ENCODE measurements at regions not wholly inside any gene's neighbourhood (a gene's known extent, or its start where the extent isn't known, plus 50 kb on each side); places are given as distances from the start of the nearest gene placed in this dataset.

GRCh38 chr5:6081727-6082210 lies 296.6 kb downstream of the MED10 start:
- TF ChIP-seq CTCF (IDR thresholded peaks at IDR 0.05; ENCODE audit: poor library complexity, severe bottlenecking) (no peak), EP300 (conservative IDR thresholded peaks at IDR 0.05; ENCODE audit: poor library complexity, severe bottlenecking) (no peak), MXI1 (conservative IDR thresholded peaks at IDR 0.05; ENCODE audit: poor library complexity, severe bottlenecking) (no peak), SMC3 (conservative IDR thresholded peaks at IDR 0.05; ENCODE audit: poor library complexity) (no peak), EZH2 (IDR thresholded peaks at IDR 0.05; ENCODE audit: borderline replicate concordance, insufficient read depth, low read length, poor library complexity, severe bottlenecking) (no peak), RAD21 (conservative IDR thresholded peaks at IDR 0.05) (no peak), POLR2AphosphoS5 (IDR thresholded peaks at IDR 0.05) (no peak), TAF1 (IDR thresholded peaks at IDR 0.05; ENCODE audit: low read depth) (no peak)
- TF ChIP-seq, protein P1, sequence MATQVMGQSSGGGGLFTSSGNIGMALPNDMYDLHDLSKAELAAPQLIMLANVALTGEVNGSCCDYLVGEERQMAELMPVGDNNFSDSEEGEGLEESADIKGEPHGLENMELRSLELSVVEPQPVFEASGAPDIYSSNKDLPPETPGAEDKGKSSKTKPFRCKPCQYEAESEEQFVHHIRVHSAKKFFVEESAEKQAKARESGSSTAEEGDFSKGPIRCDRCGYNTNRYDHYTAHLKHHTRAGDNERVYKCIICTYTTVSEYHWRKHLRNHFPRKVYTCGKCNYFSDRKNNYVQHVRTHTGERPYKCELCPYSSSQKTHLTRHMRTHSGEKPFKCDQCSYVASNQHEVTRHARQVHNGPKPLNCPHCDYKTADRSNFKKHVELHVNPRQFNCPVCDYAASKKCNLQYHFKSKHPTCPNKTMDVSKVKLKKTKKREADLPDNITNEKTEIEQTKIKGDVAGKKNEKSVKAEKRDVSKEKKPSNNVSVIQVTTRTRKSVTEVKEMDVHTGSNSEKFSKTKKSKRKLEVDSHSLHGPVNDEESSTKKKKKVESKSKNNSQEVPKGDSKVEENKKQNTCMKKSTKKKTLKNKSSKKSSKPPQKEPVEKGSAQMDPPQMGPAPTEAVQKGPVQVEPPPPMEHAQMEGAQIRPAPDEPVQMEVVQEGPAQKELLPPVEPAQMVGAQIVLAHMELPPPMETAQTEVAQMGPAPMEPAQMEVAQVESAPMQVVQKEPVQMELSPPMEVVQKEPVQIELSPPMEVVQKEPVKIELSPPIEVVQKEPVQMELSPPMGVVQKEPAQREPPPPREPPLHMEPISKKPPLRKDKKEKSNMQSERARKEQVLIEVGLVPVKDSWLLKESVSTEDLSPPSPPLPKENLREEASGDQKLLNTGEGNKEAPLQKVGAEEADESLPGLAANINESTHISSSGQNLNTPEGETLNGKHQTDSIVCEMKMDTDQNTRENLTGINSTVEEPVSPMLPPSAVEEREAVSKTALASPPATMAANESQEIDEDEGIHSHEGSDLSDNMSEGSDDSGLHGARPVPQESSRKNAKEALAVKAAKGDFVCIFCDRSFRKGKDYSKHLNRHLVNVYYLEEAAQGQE (IDR thresholded peaks at IDR 0.05; ENCODE audit: borderline replicate concordance) = no peak

DNA sequence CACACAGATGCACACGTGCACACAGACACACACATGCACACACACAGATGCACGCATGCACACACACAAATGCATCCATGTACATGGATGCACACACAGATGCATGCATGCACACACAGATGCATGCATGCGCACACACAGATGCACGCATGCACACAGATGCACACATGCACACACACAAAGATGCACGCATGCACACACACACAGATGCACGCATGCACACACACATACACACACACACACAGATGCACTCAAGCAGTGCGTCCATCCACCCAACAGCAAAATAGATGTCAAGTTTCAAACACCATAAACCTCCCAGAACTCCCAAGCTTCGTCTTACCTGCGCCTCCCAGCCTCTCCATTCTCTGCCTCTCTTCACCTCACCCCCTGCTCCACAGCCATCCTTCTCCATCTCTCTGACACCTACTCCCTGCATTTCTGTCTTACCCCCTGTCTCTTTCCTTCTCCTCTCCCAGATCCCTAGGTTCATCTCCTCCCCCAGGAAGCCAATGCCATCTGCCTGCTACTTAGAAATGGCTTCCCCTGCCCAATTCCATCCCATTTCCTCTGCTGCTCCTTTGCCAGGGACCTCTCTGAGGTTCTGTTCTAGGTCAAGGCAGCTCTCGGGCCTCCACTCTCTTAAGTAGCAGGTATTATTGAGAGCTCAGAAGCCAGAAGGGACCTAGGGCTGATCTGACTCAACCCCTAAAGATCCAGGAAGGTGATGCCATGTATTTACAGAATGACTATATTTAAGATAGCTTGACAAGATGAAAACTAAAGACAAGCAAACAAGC lies 297.2 kb downstream of the MED10 start:
- Histone ChIP-seq H3F3A (ENCODE audit: insufficient read depth, low read length, poor library complexity, severe bottlenecking) (no peaks in the 10 kb centered on the region), H3K9ac (ENCODE audit: low read length) (no peak overlapping the region), H3K9me3 (ENCODE audit: low read length) (no peaks in the 10 kb centered on the region), H3K4me3 (ENCODE audit: low read length) (no peak overlapping the region), H3K36me3 (ENCODE audit: insufficient read depth, low read length) (no peaks in the 10 kb centered on the region), H2AFZ (ENCODE audit: low read depth, low read length) (no peak overlapping the region), H3K4me2 (ENCODE audit: low read length) (no peak overlapping the region), H3K9me2 (ENCODE audit: insufficient read depth, low read length) (no peaks in the 10 kb centered on the region), H3K27me3 (ENCODE audit: insufficient read depth, low read depth, low read length) (no peaks in the 10 kb centered on the region), H4K20me1 (ENCODE audit: insufficient read depth) (no peaks in the 10 kb centered on the region), H3K27ac (ENCODE audit: low read length) (no peak overlapping the region), H3K79me2 (replicated peaks; ENCODE audit: insufficient read depth, low read length) (no peaks in the 10 kb centered on the region)
- no peak for TF ChIP-seq RAD21 (conservative IDR thresholded peaks at IDR 0.05)
- no peak for TF ChIP-seq POLR2AphosphoS5 (IDR thresholded peaks at IDR 0.05)
- TF ChIP-seq EP300 (conservative IDR thresholded peaks at IDR 0.05; ENCODE audit: poor library complexity, severe bottlenecking) = no peak
- no peak for TF ChIP-seq EZH2 (IDR thresholded peaks at IDR 0.05; ENCODE audit: borderline replicate concordance, insufficient read depth, low read length, poor library complexity, severe bottlenecking)
- no peak for TF ChIP-seq SMC3 (conservative IDR thresholded peaks at IDR 0.05; ENCODE audit: poor library complexity)
- no peak for TF ChIP-seq MXI1 (conservative IDR thresholded peaks at IDR 0.05; ENCODE audit: poor library complexity, severe bottlenecking)
- TF ChIP-seq CTCF (IDR thresholded peaks at IDR 0.05; ENCODE audit: poor library complexity, severe bottlenecking) = no peak
- TF ChIP-seq, protein P1 (IDR thresholded peaks at IDR 0.05; ENCODE audit: borderline replicate concordance) = no peak
- TF ChIP-seq TAF1 (IDR thresholded peaks at IDR 0.05; ENCODE audit: low read depth) = no peak

More at GRCh38 chr5:6081727-6082210, 296.6 kb downstream of the MED10 start:
- Histone ChIP-seq H3K9me2 (ENCODE audit: insufficient read depth, low read length) (no peaks in the 10 kb centered on the region), H3K27ac (ENCODE audit: low read length) (no peak overlapping the region), H4K20me1 (ENCODE audit: insufficient read depth) (no peaks in the 10 kb centered on the region), H3K36me3 (ENCODE audit: insufficient read depth, low read length) (no peaks in the 10 kb centered on the region), H3K4me3 (ENCODE audit: low read length) (no peak overlapping the region), H3K9ac (ENCODE audit: low read length) (no peak overlapping the region), H3K27me3 (ENCODE audit: insufficient read depth, low read depth, low read length) (no peaks in the 10 kb centered on the region), H3K9me3 (ENCODE audit: low read length) (no peaks in the 10 kb centered on the region), H3K4me2 (ENCODE audit: low read length) (no peak overlapping the region), H3F3A (ENCODE audit: insufficient read depth, low read length, poor library complexity, severe bottlenecking) (no peaks in the 10 kb centered on the region), H3K79me2 (replicated peaks; ENCODE audit: insufficient read depth, low read length) (no peaks in the 10 kb centered on the region), H2AFZ (ENCODE audit: low read depth, low read length) (no peak overlapping the region)

All from neural cell (in vitro differentiated cells).